A673 (cell line): ENCODE measurements at regions not wholly inside any gene's neighbourhood (a gene's known extent, or its start where the extent isn't known, plus 50 kb on each side); places are given as distances from the start of the nearest gene placed in this dataset.
"Not testable (repeated sequence)": the region's sequence is repeated elsewhere in the genome, so short reads cannot be mapped to it uniquely, and the experiment has no call there.

Experiments
- BruUV-seq: library from RNA; stranded (reverse); fragments of 400-500 nt; replicated peaks from 2 replicates; lab custom pipeline; 2021; lab: Mats Ljungman, UMichigan
- CTCF ChIA-PET: fragments of 300-600 bp; sonication (Branson Sonifier 250); formaldehyde crosslinking; loops from one replicate; lab custom pipeline; 2022; ENCODE audit warnings: antibody characterized with exemption; lab: Charles Lee
- POLR2A ChIA-PET: fragments of 300-600 bp; sonication (Branson Sonifier 250); formaldehyde crosslinking; loops from one replicate; lab custom pipeline; 2022; ENCODE audit warnings: antibody characterized with exemption; ENCODE audit not compliant: low non-redundant PET; lab: Charles Lee
- DNase-seq: peaks from one replicate; pipeline ENCODE4 v3.0.0-alpha.2; 2015; ENCODE audit warnings: low spot score
- H3K27ac ChIP-seq: fragments of 200-600 bp; sonication (generic); 2 replicates; pipeline ENCODE4 v1.5.1; 2016; ENCODE audit warnings: mixed run types, low read depth, mild to moderate bottlenecking, mixed read lengths, antibody characterized with exemption, low read length; ENCODE audit not compliant: poor library complexity, severe bottlenecking
- H3K27me3 ChIP-seq: fragments of 200-600 bp; sonication (generic); replicated peaks from 2 replicates; pipeline ENCODE4 v1.6.1; 2017; ENCODE audit warnings: mixed run types, low read depth, mild to moderate bottlenecking, mixed read lengths, antibody characterized with exemption, low read length; ENCODE audit not compliant: insufficient read depth, poor library complexity
- H3K36me3 ChIP-seq: fragments of 200-600 bp; sonication (generic); 2 replicates; pipeline ENCODE4 v1.6.1; 2016; ENCODE audit warnings: mixed run types, mild to moderate bottlenecking, mixed read lengths, antibody characterized with exemption, low read length; ENCODE audit not compliant: insufficient read depth, poor library complexity, severe bottlenecking
- H3K4me1 ChIP-seq: fragments of 200-600 bp; sonication (generic); 2 replicates; pipeline ENCODE4 v1.6.1; 2017; ENCODE audit warnings: mixed run types, mild to moderate bottlenecking, mixed read lengths, antibody characterized with exemption, low read length; ENCODE audit not compliant: insufficient read depth, poor library complexity, severe bottlenecking
- H3K4me3 ChIP-seq: fragments of 200-600 bp; sonication (generic); 2 replicates; pipeline ENCODE4 v1.5.1; 2016; ENCODE audit warnings: low read depth, mixed run types, mild to moderate bottlenecking, mixed read lengths, low read length; ENCODE audit not compliant: poor library complexity, severe bottlenecking
- H3K9me3 ChIP-seq: fragments of 200-600 bp; sonication (generic); 2 replicates; pipeline ENCODE4 v1.6.1; 2016; ENCODE audit warnings: mixed run types, low read depth, mild to moderate bottlenecking, mixed read lengths, antibody characterized with exemption, low read length; ENCODE audit not compliant: poor library complexity, severe bottlenecking
- CTCF ChIP-seq: fragments of 300-800, 200-600 bp; sonication (generic); conservative IDR thresholded peaks from 2 replicates; pipeline ENCODE4 v1.5.1; 2017; ENCODE audit warnings: low read depth, mild to moderate bottlenecking, antibody characterized with exemption, low read length, moderate library complexity, mixed read lengths
- EZH2 ChIP-seq: fragments of 200-600 bp; sonication (generic); IDR thresholded peaks from 2 replicates; pipeline ENCODE4 v1.6.1; 2017; ENCODE audit warnings: borderline replicate concordance, low read depth, mild to moderate bottlenecking, mixed read lengths, antibody characterized with exemption, low read length; ENCODE audit not compliant: poor library complexity, severe bottlenecking
- intact Hi-C: fragments of 100-400 bp; cut with micrococcal nuclease; formaldehyde crosslinking; loops from one replicate; pipeline ENCODE4 v1.10.0; 2022; ENCODE audit not compliant: unreplicated experiment

- POLR2A ChIA-PET = no interaction called here
- CTCF ChIA-PET = no interaction called here
- intact Hi-C loops = no loop called here
Measured at GRCh38 chr13:30520571-30520970, 54.8 kb upstream of the HMGB1 start.

GRCh38 chr13:30523211-30523610 is 57.5 kb upstream of the HMGB1 start:
- no TSS peak for BruUV-seq
- TF ChIP-seq EZH2 (no peak), CTCF (no peak)
- intact Hi-C loops = no loop called here
- Histone ChIP-seq H3K4me1 (no peaks in the 10 kb centered on the region), H3K36me3 (no peaks in the 10 kb centered on the region), H3K27me3 (no peaks in the 10 kb centered on the region), H3K4me3 (no peak overlapping the region), H3K27ac (no peak overlapping the region), H3K9me3 (no peaks in the 10 kb centered on the region)
- ChIA-PET POLR2A (no interaction called here), CTCF (no interaction called here)
- no peak for DNase-seq

More at GRCh38 chr13:30520571-30520970, 54.8 kb upstream of the HMGB1 start:
- BruUV-seq = no TSS peak
- H3K36me3 ChIP-seq = no peaks in the 10 kb centered on the region
- H3K4me1 ChIP-seq = no peaks in the 10 kb centered on the region
- H3K4me3 ChIP-seq = no peak overlapping the region
- no peaks in the 10 kb centered on the region for H3K9me3 ChIP-seq
- no peak overlapping the region for H3K27ac ChIP-seq
- no peaks in the 10 kb centered on the region for H3K27me3 ChIP-seq
- TF ChIP-seq CTCF (no peak), EZH2 (no peak)
- DNase-seq = no peak

GRCh38 chr13:30523817-30524216 is 58.1 kb upstream of the HMGB1 start:
- H3K27me3 ChIP-seq, H3K27ac ChIP-seq, H3K4me1 ChIP-seq, H3K36me3 ChIP-seq, intact Hi-C loops, POLR2A ChIA-PET, DNase-seq, BruUV-seq, H3K9me3 ChIP-seq, H3K4me3 ChIP-seq: not testable (repeated sequence)
- CTCF ChIA-PET = interaction anchor here (0.6 kb wide), 1 partner anchor 343 kb away, joined by 6 read pairs; no protein-coding TSS in a partner anchor

GRCh38 chr13:30525212-30525611 is 59.5 kb upstream of the HMGB1 start:
- H3K4me3 ChIP-seq, H3K36me3 ChIP-seq, H3K4me1 ChIP-seq, CTCF ChIA-PET, H3K27me3 ChIP-seq, DNase-seq, POLR2A ChIA-PET, H3K27ac ChIP-seq, BruUV-seq, H3K9me3 ChIP-seq, intact Hi-C loops: not testable (repeated sequence)
